DMS153 treated with DMSO at 0.1 percent for 48 hours (cell line): ENCODE measurements at regions not wholly inside any gene's neighbourhood (a gene's known extent, or its start where the extent isn't known, plus 50 kb on each side); places are given as distances from the start of the nearest gene placed in this dataset.

Experiments used
- DNase-seq: peaks from one replicate; lab custom pipeline; 2025; ENCODE audit not compliant: unreplicated experiment; lab: John Stamatoyannopoulos, UW

DNA sequence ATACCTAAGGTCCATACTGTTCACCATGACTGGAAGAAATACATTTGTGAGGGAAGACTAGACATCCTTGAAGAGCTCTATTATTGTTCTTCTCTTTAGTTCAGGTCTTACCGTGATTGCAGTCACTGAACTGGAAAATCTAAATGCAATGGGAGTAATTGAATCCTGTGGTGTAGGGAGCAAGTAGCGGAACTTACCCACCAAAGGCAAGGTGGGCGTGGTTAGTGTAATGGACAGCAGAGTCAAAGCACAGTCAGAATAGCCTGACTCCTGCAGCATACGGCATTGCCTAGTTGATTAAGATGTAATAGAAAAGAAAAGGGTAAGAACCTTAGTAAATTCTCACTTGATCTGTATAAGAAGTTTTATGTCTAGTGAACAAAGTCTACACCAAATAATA lies 679.7 kb upstream of the EPHA7 start:
- DNase-seq = no peak

DNA sequence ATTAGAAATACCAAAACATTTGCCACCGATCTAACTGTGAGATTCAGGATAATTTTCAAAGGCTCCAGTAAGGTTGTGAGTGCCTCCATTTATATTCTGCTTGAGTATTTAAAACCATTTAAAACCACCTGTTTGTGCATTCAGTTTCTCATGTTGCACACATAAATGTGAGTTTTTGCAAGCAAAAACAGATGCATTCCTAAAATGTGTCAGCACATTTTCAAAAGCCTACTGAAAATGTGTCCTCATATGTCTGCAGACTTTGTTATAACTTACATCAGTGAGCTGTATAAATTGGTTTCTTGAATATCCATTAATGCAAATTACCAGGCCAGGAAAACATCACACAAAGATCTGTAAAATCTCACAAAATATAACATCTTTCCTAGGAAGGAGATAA lies 676.6 kb upstream of the EPHA7 start:
- DNase-seq = no peak

DNA sequence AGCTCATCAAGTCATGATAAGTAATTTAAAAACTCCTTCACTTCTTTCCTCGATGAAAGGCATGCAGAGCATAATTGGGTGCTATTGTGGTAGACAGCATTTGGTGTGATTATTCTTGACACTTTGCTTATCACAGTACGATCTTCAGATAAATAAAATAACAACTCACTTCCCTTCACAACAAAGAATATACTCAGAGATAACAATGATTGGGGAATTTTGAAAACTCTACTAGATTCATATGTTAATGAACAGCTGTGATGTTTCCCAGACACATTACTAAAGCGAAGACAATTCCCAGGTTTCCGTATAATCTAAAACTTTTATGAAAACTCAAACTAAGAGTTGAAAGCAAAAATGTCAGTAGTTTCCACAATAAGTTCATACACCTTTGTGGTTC lies 670.6 kb upstream of the EPHA7 start:
- no peak for DNase-seq

DNA sequence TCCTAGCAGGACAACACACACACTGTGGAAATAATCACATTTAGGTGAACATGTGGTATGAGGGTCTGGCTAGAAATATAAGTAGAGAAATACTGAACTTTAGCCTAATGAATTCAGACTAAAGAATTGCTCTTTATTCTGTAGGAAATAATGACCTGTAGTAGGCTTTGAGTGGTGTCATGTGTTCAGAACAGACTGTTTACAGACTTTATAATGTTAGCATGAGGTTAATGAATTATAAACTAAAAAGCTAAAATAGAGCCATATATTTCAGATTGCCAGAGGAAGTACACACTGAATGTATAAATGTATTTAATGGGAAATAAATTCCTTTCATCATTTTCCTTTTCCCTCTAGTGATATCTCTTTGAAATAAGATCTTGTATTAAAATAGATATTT lies 669.5 kb upstream of the EPHA7 start:
- no peak for DNase-seq

DNA sequence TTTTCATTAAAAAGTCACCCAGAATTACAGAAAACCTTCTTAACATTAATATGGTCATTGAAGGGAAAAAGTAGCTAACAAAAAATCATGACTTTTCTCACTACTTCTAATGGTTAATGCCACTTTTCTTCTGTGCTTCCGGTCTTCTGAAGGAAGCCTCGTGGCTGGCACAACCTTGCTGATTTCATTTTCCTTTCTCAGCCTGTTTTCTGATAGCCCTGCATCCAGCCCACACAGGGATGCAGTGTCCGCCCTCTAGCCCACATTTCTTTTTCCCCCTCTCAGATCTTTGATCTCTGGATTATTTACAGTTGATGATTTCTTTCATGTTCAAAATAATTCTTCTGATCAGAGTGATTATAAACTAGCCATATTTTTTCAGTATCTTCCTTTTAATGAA lies 655.4 kb upstream of the EPHA7 start:
- DNase-seq = no peak

DNA sequence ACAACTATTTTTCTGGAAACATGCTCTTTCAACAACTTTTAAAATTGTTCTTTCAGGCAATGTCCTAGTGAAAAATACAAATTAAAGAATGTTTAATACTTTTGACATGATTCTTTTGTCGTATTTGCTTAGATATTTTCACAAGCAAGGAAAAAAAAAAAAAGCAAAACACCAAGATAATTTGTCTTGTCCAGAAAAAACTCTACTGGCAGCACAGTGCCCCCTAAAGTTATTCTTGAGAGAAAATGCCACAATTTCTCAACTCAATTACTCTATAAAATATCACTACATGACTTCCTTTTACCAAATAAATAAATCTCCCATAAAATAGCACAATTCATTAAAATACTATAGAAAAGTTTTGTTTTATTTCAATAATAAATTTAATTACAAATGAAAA lies 652.5 kb upstream of the EPHA7 start:
- no peak for DNase-seq

DNA sequence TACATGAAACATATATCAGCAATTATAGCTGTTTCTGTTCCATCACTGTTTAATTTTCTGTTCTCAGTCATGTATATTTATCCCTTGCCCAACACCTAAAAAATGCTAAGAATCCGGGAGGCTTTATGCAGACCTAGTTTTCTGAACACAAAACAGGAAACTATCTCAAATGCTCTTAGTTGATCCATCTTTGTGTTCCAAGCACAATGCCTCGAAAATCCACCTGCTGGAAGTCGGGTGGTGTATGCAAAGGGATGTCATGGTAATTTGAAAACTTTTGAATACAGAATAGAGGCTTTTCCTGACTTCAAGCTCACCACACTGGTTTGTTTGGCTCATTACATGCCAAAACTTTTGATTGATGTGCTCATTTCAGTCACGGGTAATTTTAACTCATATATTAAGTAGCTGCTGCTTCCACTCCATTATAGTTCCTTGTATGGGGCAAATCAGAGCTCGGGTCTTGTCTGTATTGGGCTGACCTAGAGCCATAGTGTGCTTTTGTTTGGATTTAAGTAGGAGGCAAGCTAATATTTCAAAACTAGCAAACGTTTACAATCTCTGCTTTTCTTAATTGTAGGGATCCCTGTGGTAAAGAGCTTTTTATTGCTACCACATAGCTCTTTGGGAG lies 646.5 kb upstream of the EPHA7 start:
- no peak for DNase-seq

DNA sequence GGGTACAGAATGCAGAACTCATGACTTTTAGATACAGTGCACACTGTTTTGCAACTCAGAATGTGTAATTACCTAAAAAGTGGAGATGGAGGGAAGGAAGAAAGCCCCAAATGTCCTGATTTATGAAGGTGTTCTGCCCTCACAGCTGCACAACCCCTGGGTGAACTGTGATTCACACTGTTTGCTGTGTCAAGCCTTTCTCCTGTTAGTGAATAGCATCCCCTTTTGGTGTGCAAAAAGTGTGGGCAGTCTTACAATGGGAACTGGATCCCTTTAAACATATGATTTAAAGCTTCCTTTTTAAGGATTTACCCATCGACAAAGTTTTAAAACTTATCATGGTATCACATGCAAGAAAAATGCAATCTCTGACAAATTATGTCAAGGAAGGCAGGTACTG lies 633.4 kb upstream of the EPHA7 start:
- DNase-seq = no peak

DNA sequence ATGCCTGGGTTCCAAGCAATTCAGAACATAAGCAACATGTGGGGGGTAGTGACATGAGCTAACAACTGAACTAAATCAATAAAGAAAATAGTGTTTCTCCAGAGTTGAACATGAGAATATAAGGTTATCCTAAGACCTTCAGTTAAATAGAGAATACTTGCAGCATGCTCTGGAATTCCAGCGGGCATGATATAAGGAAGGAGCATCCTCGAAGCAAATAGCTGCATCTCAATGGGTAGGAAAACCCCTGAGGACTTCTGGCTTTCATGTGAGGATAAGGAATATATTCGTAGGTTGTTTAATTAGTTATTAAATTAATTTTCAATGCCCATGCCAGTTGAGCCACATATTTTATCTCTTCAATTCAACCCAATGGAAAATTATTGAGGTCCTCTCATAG lies 631.2 kb upstream of the EPHA7 start:
- DNase-seq = no peak

DNA sequence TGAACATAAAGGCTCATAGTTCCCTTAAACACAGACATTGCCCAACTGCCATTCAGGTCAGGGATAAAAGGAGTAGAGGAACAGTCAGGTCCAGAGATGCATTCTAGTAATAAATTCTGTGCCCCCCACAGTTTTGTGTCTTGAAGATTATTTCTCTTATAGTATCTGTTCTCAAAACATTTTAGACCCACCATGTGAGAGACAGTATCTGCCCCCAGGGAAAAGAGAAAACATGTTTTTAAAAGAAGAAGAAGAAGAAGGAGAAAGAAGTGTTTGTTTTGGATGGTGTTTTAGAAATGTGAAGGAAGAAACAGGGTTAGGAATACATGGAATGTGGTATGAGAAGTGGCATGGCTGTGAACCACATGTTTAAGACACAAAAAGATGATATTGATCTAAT lies 629.6 kb upstream of the EPHA7 start:
- no peak for DNase-seq

DNA sequence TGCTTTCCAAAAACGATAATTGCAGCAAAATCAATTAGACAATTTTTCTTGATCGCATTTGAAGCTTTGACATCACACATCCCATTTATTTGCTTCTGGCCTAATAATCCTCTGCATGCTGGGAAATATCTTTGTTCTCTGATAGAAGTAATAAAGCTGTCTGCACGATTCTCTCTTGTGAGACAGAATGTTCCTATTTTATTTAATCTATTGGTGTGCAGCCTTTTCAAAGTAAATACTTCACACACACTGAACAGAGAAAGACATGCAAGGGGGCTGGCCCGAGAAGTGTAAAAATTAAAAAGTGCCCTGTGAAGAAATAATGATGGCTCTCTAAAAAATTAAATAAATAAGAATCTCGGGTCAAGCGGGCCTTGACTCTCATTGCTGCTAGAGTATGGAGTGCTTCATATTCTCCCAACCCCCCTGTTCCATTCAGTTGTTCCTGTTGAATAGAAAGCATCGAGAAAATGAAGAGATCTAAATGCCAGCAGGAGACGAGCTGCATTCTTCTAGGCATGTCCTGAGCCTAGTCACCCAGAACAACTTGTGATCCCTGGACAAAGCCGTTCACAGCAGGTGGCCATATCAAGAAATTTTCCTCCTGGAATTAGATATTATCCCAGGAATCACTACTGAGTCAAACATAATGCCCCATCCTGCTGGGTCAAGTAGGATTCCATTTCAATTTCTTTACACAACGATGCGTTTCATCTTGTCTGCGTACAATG lies 625.9 kb upstream of the EPHA7 start:
- no peak for DNase-seq

DNA sequence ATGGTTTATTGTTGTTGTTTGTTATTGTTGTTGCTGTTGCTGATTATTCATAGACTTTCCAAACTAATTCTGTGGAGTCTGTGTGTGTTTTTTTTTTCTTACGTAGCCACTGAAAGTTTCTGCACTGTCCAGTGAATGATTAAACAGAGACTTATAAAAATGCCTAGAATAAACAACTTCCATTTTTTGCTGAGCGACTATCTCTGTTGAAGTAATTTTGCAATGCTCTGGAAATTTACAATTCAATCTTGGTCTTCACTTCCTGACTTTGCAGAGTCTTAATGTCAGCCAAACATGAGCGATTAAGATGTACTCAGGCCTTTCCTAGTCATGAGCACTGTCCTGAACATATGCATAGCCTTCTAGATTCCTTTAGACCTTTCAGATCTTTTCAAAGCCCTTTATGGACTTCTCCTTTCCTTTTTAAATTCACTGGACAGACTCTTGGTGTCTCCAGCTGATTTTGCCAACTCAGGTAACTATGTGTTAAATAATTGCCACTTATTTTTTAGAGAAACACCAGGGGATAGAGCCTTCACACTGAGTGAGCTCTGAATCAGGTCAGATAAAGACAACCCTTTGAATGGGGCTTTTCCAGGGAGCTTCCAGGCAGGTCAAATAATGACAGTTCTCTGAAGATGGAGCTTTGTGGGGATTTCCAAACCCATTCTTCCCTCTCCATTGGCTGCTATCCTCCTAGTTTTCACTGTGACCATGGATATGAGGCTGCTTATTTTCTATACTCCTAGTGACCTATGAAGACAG lies 622.8 kb upstream of the EPHA7 start:
- no peak for DNase-seq

DNA sequence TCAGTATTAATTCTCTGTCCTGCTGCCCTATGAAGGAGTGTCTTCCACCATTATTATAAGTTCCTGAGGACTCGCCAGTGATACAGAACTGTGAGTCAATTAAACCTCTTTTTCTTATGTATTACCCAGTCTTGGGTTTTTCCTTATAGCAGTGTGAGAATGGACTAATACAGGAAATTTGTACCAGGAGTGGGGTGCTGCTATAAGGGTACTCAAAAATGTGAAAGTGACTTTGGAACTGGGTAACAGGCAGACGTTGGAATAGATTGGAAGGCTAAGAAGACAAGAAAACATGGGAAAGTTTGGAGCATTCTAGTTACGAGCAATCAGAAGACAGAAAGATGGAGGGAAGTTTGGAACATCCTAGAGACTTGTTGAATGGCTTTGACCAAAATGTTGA lies 616.7 kb upstream of the EPHA7 start:
- DNase-seq = no peak

DNA sequence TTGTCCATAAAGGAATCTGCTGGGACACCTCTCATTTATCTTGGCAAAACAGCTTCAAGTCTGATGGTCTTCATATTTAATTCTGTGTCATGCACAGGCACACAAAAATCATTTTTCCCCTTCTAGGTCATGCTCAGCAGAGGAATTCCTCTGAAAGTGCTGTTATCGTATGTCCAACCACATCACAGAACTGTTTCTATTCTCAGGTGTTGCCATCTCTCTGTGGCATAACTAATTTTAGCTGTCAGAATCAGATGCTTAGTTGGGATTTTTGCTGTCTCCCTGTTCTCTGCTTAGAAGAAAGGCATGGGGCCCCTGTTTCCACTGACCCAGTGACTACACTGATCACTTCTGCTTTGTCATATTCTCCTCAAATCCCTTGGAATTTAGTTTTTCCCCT lies 608.0 kb upstream of the EPHA7 start:
- DNase-seq = no peak

DNA sequence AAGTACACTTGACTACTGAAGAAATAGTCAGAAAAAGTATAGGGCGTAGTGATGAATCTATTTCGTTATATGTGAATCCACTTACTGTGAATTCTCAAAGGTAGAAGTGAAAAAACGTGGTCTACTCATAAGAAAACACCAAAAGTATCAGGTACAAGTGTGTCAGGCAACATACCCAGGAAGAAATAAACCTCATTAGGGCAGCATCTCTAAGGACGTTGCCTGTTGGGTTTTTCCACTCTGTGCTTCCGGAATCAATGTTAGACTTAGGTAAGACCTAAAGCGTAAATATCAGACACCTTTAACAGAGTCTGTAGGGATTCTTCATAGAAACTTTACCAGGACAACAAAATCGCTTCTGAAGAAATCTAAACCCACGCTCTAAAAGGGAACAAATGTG lies 607.2 kb upstream of the EPHA7 start:
- no peak for DNase-seq

DNA sequence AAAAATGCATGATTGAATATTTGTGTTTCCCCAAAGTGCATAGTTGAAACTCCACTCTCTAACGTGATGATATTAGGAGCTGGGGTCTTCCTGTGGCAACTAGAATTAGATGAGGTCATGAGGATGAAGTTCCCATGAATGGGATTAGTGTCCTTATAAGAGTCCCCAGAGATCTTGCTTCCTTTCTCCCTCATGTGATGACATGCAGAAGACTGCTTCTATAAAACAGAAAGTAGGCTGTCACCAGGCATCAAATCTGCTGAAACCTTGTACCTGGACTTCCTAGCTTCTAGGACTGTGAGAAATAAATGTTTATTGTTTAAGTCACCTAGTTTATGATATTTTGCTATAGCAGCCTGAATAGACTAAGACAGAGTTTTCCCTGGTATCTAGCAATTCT lies 586.5 kb upstream of the EPHA7 start:
- no peak for DNase-seq

DNA sequence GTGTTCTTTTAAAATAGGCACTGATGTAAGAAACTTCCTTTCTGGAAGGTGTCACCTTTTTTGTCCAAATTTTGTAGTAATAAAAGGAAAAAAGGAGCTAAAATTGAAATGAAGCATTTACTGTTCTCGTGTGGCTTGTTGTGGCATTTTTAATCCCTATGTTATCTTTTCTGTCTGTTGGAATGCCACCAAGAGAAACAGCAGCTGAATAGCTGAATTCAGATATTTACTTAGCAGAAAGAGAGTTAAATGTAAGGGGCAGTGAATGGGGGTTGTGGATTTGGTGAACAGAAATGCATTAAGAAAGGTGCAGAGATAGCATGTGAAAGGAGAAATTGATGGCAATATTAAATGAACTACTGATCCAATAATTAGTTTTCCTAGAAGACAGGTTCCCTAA lies 573.6 kb upstream of the EPHA7 start:
- DNase-seq = no peak

DNA sequence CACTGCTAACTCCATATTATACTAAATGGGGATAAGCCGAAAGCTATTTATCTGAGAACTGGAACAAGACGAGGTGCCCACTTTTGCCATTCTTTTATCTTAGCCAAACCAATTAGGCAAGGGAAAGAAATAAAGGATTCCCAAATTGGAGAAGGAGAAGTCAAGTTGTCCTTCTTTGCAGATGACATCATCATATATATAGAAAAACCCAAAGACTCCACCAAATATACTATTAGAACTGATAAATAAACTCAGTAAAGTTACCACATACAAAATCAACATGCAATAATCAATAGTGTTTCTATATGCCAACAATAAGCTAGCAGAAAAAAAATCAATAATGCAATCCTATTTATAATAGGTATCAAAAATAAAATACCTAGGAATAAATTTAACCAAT lies 570.3 kb upstream of the EPHA7 start:
- DNase-seq = no peak

DNA sequence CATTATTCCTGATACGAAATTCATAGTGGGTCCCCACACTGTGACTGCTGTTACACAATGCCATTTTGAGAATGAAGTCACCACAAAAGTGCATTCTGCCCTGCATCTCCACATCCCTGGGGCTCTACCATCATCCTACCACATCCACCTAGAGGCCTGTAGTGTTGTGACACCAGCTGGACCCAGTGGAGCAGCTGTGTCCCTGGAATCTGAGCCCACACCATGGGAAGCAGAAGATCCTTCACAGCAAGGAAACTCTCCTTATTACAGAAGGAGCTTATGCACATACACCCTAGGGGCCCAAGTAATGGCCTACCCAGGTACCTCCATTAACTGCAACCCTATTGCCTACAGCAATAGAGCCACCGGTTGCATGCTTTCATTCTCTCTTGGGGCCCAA lies 566.6 kb upstream of the EPHA7 start:
- no peak for DNase-seq

DNA sequence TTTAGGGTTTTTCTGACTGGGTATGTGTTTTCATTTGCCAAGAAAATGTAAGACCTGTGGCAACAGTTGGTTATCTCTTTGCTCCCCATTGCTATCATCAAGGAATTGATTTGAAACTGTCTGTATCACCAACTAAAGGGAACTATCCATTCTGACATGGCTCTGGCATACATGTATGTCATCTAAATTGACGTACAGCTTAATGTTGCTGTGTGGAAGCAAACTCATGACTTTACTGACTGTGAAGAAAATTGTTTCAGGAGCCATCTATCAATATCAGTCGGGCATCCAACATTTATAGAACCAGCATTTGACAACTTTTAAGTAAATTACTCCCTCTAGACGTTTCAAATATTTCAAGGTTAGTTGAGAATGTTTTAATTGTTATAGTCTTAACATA lies 555.8 kb upstream of the EPHA7 start:
- no peak for DNase-seq

DNA sequence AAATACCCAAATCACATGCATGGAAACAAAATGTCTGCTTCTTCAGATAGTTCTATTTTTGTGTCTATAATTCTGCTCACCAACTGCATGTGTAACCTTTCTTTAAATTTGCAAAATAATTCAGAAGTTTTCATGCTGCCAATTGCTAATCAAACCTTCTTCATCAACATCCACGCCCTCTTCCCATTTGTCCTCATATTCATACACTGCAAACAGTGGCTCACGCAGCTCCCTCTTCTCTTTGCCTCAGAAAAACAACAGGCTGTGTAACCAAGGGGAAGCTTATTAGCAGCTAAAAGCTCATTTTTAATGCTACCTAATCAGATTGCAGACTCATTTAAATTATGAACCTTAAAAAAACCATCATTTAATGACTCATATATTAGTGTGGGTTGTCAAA lies 555.0 kb upstream of the EPHA7 start:
- DNase-seq = no peak

DNA sequence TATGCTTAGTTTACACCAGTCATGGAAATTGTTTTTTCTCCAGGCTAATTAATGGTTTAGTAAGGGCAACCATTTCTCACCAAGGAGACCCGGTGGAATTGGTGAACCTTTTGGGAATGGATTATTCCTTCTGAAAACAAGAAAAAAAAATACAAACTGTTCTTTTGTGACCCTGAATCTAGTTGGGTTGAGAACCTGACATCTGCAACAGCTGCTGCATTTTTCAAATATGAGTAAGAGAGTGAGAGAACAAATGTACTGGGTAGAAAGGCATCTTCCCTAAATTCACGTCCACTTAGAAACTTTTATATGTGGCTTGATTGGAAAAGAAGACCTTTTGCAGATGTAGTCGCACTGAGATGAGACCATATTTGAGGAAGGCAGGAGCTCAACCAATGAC lies 553.4 kb upstream of the EPHA7 start:
- DNase-seq = no peak
